GM21447 (cell line): ENCODE measurements at regions not wholly inside any gene's neighbourhood (a gene's known extent, or its start where the extent isn't known, plus 50 kb on each side); places are given as distances from the start of the nearest gene placed in this dataset.
"Not testable (repeated sequence)": the region's sequence is repeated elsewhere in the genome, so short reads cannot be mapped to it uniquely, and the experiment has no call there.

ENCODE experiments used
- ATAC-seq: cut with Tn5 transposase; IDR thresholded peaks from one replicate; pipeline ENCODE4 v1.9.1; 2021; ENCODE audit not compliant: unreplicated experiment

DNA sequence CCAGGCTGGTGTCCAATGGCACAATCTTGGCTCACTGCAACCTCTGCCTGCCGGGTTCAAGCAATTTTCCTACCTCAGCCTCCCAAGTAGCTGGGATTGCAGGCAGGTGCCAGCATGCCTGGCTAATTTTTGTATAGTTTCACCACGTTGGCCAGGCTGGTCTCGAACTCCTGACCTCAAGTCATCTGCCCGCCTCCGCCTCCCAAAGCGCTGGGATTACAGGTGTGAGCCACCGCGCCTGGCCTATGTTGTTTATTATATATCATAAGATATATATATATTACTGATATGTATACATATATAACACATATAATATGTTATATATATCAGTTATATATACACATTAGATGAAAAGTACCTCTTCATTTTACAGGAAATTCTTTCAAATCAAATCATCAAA is 914.7 kb downstream of the FOXD4L5 start:
- not testable (repeated sequence) for ATAC-seq

DNA sequence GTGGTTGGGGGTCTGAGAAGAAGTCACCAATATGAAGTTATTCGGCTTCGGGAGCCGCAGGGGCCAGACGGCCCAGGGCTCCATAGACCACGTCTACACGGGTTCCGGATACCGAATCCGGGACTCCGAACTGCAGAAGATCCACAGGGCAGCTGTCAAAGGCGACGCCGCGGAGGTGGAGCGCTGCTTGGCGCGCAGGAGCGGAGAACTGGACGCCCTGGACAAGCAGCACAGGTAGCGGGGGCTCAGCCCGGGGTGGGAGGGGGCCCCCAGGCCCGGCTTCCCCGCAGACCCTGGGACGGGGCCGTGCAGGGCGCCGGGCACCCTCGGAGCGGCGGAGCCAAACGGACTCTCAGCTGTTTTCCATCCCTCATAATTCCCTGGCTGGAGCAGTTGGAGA is 915.4 kb downstream of the FOXD4L5 start:
- not testable (repeated sequence) for ATAC-seq

DNA sequence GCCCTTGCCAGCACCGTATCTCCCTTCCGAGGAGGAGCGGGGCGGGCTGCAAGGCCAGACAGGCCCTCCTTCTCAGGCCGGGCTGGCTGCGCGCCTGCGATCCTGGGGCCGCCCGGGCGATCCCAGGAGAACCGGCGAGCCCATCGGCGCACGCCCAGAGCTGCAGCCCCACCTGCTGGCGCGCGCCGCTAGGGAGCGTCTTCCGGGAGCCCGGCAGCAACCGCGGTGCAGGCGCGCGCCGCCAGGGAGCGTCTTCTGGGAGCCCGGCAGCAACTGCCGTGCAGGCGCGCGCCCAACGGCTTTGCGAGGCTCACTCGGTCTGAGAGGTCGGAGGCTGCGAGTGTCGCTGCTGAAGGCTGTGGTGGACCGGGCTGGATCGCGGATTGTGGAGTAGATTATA is 915.9 kb downstream of the FOXD4L5 start:
- peak; percentile 100 for ATAC-seq

DNA sequence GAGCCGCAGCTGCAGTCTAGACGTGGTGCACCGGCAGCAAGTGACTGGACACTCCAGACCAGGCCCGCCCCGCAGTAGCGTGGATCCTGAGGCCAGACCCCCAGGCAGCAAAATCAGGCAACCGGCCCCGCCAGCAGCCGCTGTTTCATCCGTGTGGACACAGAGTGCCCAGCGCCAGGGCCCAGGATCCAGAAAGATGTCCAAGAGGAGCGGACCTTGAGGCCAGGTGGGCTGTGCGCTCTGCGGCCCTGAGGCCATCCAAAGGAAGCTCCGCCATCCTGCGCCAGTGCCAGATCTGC is 916.4 kb downstream of the FOXD4L5 start:
- ATAC-seq = not testable (repeated sequence)

DNA sequence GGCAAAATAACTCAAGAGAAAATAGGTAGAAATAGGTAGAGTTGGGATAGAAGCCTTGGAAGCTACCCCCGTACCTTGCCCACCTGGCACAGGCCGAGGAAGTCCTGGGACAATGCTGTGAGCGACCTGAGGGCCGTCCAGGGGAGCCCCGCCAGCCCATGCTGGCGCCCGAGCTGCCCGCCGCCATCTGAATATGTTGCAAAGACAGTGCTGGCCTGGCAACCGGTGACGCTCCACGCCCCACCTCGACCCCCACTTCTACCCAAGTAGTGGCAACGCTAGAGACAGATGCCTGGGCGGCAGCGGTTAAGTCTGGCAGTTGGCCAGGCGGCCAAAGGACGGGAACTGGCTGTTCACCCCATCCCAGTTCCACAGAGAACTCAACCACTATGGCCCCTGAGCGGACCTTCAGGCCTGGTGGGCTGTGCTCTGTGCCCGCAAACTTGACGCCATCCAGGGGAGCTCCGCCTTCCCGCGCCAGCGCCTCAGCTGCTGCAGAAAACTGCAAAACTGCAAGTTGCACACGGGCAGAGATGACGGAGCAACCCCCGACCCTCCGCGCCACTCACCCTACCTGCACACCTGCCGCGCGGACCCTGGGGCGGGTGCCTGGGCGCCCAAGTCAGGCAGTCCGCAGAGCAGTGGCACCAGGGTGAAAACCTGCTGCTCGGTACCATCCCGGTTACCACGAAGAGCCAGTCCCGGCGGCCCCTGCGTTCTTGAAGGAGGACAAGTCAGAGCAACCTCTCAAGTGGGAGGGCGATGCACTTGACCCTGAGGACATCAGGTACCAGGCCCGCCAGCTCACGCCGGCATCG is 917.0 kb downstream of the FOXD4L5 start:
- ATAC-seq = not testable (repeated sequence)
